HTR-8/SVneo (cell line): ENCODE measurements at regions not wholly inside any gene's neighbourhood (a gene's known extent, or its start where the extent isn't known, plus 50 kb on each side); places are given as distances from the start of the nearest gene placed in this dataset.

Source experiments
- DNase-seq: peaks from one replicate; pipeline ENCODE4 v3.0.0; 2011; ENCODE audit warnings: low spot score, mixed read lengths; ENCODE audit not compliant: insufficient read length
- FAIRE-seq: peaks from 2 replicates; lab custom pipeline; 2011; peaks lifted over from hg19 to GRCh38; lab: Jason Lieb, UNC

- FAIRE-seq = no peak
- no peak for DNase-seq
Observed at GRCh38 chr11:119550053-119550752, 127.2 kb upstream of the THY1 start.

DNA sequence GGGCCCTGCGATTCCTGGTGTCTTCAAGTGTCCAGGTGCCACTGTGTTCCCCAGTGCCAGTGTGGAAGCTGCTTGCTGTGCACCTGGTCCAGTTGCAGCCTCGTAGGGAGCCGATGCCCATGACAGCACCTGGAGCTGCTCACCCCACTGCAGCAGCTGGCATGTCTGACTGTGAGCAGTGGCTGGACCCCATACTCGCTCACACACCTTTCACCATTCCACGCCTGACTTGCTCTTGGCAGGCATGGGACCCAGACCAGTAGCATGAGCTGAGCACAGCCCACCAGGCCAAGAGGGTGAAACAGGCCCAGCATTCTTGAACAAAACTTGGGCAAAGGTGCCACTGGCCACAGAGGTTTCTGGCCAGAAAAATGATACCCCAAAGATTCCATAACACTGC, 124.5 kb upstream of the THY1 start:
- FAIRE-seq (no peak), DNase-seq (no peak)

- no peak for DNase-seq
- no peak for FAIRE-seq
Observed at GRCh38 chr11:119545978-119546915, 123.3 kb upstream of the THY1 start.

DNA sequence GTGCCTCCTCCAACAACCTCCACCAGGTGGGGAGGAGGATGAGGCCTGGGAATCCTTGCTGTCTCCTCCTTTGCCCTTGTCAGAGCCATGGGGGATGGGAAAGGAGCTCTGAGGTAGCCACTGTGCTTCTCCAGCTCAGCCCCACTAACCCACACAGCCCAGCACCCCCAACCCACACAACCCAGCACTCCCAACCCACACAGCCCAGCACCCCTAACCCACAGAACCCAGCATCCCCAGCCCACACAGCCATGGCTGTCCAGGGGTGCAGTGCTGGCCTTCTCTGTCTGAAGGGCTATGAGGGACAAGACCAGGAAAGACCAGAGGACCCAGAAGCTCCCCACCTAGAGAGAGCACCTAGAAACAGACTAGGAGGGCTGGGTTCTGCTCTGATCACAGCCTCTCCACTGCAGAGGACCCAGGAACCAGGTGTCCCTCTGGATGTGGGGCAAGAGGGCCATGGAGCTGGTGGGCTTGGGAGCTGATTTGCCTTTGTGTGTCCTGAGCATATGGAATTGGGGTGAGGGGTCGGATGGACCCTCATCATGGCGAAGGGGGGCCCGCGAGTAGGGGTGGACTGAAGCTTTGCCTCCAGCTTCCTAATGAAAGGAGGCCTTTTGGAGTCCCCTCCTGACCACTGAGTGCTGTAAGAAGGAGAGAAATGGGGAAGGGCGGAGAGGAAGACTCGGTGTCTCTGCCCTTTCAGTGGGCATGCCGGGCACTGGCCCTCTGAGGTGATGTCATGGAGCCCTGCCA, 117.6 kb upstream of the THY1 start:
- no peak for DNase-seq
- FAIRE-seq = no peak

GRCh38 chr11:119539583-119539982, 116.6 kb upstream of the THY1 start:
- no peak for DNase-seq
- FAIRE-seq = no peak

GRCh38 chr11:119538753-119539152, 115.8 kb upstream of the THY1 start:
- DNase-seq = no peak
- no peak for FAIRE-seq

DNA sequence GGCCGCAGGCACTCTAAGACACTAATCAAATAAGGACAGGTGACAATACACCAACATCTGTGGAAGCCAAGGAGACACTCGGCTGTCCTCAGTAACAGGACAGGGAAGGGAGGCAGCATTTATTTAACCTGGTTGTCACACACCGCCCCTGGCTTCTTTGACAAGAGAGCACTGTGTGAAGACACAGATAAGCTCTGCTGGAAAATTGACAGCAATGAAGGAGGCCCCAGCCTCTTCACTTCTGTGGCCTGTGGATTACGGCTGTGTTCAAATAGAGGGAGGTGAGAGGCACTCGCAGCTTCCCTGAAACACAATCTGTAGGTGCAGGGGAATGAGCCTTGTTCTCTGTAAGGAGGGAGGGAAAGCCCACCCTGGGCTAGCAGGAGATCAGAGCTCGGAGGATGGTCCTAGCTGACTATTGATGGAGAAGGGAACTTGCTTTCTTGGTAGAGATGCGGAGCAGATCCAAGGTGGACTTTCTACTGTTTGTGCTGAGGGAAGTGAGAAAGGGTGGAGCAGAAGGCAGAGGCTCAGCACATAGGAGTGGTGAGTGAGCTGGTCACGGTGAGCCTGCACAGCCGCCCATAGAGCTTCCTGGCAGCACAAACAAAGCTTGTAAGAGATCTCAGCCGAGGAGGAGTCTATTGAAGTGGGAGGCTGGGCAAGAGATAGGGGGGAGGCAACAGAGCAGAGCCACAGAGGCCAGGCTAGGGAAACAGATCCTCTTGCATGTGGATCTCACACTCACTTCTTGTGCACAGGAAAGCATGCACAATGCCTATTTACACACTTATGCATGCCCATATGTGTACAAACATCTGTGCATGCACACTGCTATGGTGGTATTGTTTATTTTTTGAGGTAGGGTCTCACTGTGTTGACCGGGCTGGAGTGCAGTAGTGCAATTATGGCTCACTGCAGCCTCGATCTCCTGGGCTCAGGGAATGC, 114.6 kb upstream of the THY1 start:
- DNase-seq (no peak), FAIRE-seq (peak; percentile 64)

- FAIRE-seq = no peak
- DNase-seq = no peak
Observed at GRCh38 chr11:119536801-119537200, 113.8 kb upstream of the THY1 start.

- FAIRE-seq = peak; percentile 33
Observed at GRCh38 chr11:119533921-119534736, 111.2 kb upstream of the THY1 start.

GRCh38 chr11:119533462-119533861, 110.5 kb upstream of the THY1 start:
- DNase-seq (no peak), FAIRE-seq (no peak)

More at GRCh38 chr11:119533921-119534736, 111.2 kb upstream of the THY1 start:
- DNase-seq = peak; percentile 75

- DNase-seq = no peak
- no peak for FAIRE-seq
Observed at GRCh38 chr11:119532551-119532950, 109.6 kb upstream of the THY1 start.

GRCh38 chr11:119531623-119532022, 108.7 kb upstream of the THY1 start:
- no peak for FAIRE-seq

DNA sequence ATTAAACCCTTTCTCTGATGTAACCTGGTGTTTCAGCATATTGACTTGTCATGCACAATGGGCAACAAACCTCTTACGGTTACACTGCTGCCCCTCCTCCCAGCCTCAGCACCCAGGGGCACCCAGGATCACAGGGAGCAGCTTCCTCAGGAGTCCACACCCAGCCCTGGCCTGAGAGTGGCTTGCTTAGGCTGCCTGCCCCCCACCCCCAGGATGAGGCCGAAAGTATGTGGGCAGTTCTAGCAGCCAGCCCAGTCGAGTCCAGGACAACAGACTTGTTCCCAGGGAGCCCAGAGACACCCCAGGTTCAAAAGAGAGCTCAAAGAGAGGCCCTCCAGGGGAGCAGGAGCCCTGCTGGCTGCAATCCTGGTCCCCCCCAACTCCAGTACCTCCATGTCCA, 108.1 kb upstream of the THY1 start:
- FAIRE-seq = no peak
- no peak for DNase-seq

More at GRCh38 chr11:119531623-119532022, 108.7 kb upstream of the THY1 start:
- no peak for DNase-seq

DNA sequence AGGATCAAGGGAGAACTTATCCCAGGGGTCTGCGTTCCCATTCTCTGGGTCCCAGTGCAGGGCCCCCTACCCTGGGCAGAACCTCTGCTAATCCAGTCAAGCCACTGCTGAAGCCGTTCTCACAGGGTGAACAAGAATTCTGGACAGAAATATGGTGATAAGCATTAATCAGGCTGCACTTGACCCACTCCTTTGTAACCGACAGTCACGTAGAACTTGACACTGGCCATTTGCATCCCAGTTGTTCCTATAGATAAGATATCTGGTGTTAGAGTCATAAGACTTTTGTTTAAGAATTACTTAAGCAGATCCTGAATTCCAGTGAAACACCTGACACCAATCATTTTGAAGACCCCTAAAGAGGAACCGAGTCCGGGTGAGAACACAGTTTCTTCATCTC, 107.5 kb upstream of the THY1 start:
- FAIRE-seq (no peak), DNase-seq (no peak)

- no peak for FAIRE-seq
- DNase-seq = no peak
Observed at GRCh38 chr11:119529936-119530335, 107.0 kb upstream of the THY1 start.

DNA sequence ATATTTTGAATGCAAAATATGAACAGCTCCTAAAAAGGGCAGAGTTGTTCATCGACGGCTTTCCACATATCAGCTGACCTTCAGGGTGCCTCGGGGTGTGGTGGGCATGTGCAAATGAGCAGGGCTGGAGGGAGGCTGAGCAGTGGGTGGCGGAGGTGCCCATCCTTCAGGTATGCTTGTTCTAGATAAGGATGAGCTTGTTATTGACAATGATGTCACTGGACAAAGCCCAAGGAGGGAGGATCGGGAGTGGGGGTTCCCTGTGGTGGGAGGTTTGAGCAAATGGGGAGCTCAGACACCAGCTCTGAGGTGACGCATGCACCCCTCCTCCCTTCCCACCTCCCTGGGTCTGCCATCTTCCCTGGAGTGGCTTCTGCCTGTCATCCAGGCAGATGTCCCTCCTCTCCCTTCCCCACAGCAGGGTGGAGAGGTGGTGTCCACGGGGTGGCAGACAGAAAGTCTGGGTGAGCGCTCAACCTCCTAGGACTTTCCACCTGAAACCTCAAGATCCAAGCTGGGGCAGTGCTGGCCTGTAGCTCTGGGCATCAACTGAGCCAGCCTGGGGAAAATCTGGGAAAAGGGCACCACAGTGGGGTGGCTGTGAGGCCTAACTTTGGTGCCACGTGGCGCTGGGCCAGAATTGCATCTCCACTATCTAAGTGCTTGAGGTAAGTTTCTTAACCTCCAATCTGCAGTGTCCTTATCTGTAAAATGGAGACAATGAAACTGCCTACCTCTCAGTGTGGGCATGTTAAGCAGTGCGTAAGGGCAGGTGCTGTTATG, 106.3 kb upstream of the THY1 start:
- DNase-seq (no peak), FAIRE-seq (no peak)

DNA sequence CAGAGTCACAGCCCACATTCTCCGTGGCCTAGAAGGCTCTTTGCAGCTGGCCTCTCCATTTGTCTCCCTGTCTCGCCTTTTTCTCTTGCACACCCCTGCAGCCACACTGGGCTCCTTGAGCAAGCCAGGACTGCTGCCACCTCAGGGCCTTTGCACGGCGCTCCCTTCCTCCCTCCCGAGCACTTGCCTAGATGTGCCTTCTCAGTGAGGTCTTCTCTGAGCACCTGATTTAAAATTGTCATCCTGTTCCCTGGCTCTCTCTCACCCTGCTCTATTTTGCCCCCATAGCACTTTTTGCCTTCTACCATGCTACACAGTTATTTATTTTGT, 102.9 kb upstream of the THY1 start:
- DNase-seq = no peak
- FAIRE-seq = no peak

- no peak for DNase-seq
- FAIRE-seq = no peak
Observed at GRCh38 chr11:119525180-119525866, 102.4 kb upstream of the THY1 start.
